Stimulated activated naive CD8-positive, alpha-beta T cell treated with anti-CD3 and anti-CD28 coated beads, Interleukin-15, amount 100 ng/mL, for 72 hours (primary cell): ENCODE measurements at regions not wholly inside any gene's neighbourhood (a gene's known extent, or its start where the extent isn't known, plus 50 kb on each side); places are given as distances from the start of the nearest gene placed in this dataset.
"Not testable (repeated sequence)": the region's sequence is repeated elsewhere in the genome, so short reads cannot be mapped to it uniquely, and the experiment has no call there.

ENCODE experiments used
- ATAC-seq: fragments of 150-1000 bp; cut with Tn5 transposase; 2 replicates; pipeline ENCODE4 v1.10.0; 2021; ENCODE audit warnings: mild to moderate bottlenecking, moderate library complexity
- DNase-seq, 2 donors: peaks; one replicate each; pipeline ENCODE4 v3.0.0; 2021 to 2022
- H3K27ac Mint-ChIP-seq, 2 donors: one replicate each; pipeline ENCODE4 v1.8.0; 2022; ENCODE audit warnings: mild to moderate bottlenecking in 2 of 2, mixed read lengths in 2 of 2, moderate library complexity in 2 of 2
- H3K27me3 Mint-ChIP-seq: one replicate; pipeline ENCODE4 v1.8.0; 2022; ENCODE audit warnings: mixed read lengths
- H3K4me1 Mint-ChIP-seq: one replicate; pipeline ENCODE4 v1.8.0; 2022; ENCODE audit warnings: mild to moderate bottlenecking, mixed read lengths
- H3K4me3 Mint-ChIP-seq, 2 donors: one replicate each; pipeline ENCODE4 v1.8.0; 2022; ENCODE audit warnings: mild to moderate bottlenecking in 2 of 2, mixed read lengths in 2 of 2, moderate library complexity in 1 of 2
- H3K9me3 Mint-ChIP-seq, 2 donors: one replicate each; pipeline ENCODE4 v1.8.0; 2022; ENCODE audit warnings: mixed read lengths in 2 of 2

DNA sequence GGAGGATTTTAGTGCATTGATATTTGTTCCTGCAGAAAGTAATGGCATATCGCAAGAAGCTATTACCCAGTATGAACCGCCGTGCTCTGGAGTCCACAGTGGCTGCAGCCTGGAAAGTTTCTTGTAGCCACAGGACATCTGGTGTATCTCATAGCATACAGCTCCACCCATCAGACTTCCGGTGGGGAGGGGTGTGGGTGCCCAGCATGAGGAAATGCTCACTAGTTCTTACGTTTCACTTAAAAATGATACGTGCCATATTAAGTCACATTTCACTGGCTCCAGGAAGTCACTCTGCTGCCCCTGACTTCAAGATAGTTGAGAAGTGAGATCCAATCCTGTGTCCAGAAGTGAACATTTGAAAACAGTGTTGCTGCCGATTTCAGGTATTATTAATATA, 990.4 kb downstream of the GBE1 start:
- H3K4me3 Mint-ChIP-seq, result peak overlapping the region in 1 of 2 donors; percentile 26
- H3K27ac Mint-ChIP-seq, result no peak overlapping the region
- peaks cover 4 to 14% of the 10 kb centered on the region in 2 donors for H3K9me3 Mint-ChIP-seq
- no peaks in the 10 kb centered on the region for H3K4me1 Mint-ChIP-seq
- no peaks in the 10 kb centered on the region for H3K27me3 Mint-ChIP-seq
- DNase-seq, result peak in 1 of 2 donors; percentile 13
- ATAC-seq, result peak; percentile 33

DNA sequence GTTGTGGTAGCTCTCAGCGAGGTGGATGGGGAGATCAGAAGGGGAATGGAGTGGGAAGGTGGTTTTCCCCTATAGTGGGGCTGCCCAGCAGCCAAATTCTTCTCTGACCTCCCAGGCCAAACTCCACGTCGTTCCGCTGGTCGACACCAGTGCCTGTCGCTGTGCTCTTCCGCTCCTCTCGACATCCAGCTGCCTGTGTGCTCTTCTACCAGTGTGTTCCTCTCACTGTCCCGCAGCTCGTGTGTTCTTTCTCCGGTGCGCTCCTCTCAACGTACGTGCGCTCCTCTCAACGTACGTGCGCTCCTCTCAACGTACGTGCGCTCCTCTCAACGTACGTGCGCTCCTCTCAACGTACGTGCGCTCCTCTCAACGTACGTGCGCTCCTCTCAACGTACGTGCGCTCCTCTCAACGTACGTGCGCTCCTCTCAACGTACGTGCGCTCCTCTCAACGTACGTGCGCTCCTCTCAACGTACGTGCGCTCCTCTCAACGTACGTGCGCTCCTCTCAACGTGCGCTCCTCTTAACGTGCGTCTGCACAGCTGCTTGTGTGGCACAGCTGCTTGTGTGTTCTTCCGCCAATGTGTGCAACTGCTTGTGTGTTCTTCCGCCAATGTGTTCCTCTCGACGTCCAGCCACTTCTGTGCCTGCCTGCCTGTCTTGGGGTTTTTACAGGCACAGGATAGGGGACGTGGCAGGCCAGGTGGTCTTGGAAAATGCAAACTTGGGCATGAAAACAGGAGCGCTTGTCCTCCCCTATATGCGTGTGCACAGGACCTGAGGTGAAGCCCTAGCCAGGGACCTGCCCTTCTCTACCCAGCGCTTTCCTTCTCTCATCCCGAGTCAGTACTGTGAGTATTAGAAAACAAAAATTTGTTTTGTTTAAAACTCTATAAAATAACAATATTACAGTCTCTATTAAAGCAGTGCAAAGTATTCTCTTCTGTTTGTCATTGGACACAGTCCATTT, 991.1 kb downstream of the GBE1 start:
- Mint-ChIP-seq H3K27ac (no peak overlapping the region), H3K4me1 (no peaks in the 10 kb centered on the region), H3K9me3 (peaks cover 4 to 14% of the 10 kb centered on the region in 2 donors), H3K27me3 (no peaks in the 10 kb centered on the region), H3K4me3 (peak overlapping the region; percentile 41 to 55)
- ATAC-seq (peak; percentile 42), DNase-seq (peak in 1 of 2 donors; percentile 8)

DNA sequence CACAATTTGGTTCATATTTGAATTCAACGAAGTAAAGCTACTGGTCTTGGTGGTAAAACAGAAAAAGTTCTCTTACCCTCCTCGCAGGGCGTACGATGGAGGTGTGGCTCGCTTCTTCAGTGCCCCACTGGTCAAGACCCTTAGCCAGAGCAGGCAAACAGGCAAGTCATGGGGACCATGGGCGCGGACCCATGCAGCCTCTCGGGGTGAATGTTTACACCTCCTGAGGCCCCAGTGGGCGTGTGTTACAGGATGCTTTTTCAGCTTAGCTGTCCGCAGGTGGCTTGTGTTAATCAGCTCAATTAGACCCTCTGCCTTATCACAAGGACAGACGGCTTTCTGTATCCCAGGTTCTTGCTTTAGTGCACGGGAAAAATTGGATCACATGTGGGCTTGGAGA, 991.8 kb downstream of the GBE1 start:
- no peak for DNase-seq
- no peak for ATAC-seq
- Mint-ChIP-seq H3K27ac (no peak overlapping the region), H3K4me1 (no peaks in the 10 kb centered on the region), H3K4me3 (peak overlapping the region; percentile 6 to 41), H3K27me3 (no peaks in the 10 kb centered on the region), H3K9me3 (peaks cover 4 to 14% of the 10 kb centered on the region in 2 donors)

DNA sequence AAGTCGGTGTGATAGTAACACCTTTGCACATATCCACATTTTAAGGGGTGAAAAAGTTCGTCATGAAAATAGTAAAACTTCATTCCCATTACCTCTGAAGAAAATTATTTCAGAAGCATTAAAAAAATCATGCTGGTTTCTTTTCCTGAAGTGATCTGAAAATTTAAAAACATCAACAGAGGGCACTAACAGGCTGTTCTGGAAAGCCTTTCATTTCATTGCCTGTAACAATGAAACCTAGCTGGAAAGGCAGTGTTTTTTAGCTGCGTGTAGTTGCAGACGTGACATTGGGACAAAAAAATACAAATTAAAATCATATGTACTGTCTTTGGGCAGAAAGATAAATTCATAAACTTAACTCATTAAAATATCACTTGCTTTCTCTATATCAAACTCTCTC, 993.8 kb downstream of the GBE1 start:
- H3K4me1 Mint-ChIP-seq, result no peaks in the 10 kb centered on the region
- H3K27me3 Mint-ChIP-seq, result no peaks in the 10 kb centered on the region
- ATAC-seq, result no peak
- DNase-seq, result no peak
- no peak overlapping the region for H3K4me3 Mint-ChIP-seq
- peaks cover 4 to 14% of the 10 kb centered on the region in 2 donors for H3K9me3 Mint-ChIP-seq
- no peak overlapping the region for H3K27ac Mint-ChIP-seq

DNA sequence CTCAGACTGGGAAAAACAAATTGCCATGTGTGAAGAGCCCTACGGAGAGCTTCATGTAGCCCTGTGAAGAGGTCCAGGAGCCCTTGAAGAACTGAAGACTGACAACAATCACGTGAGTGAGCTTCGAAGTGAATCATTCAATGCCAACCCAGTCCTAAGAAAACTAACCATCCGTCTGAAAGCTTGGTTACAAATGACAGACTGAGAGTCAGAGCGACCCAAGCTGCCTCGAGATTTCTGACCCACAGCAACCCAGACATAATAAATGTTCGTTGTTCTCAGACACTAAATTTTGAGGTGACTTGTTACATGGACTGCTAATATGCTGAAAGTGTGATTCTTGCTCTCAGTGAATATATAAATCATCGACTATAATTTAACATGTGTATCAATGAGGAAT, 987.2 kb upstream of the ROBO1 start:
- H3K4me3 Mint-ChIP-seq, result no peak overlapping the region
- ATAC-seq (no peak), DNase-seq (no peak)
- H3K9me3 Mint-ChIP-seq, result peaks cover 1 to 13% of the 10 kb centered on the region in 2 donors
- no peaks in the 10 kb centered on the region for H3K27me3 Mint-ChIP-seq
- no peaks in the 10 kb centered on the region for H3K4me1 Mint-ChIP-seq
- H3K27ac Mint-ChIP-seq, result no peak overlapping the region

DNA sequence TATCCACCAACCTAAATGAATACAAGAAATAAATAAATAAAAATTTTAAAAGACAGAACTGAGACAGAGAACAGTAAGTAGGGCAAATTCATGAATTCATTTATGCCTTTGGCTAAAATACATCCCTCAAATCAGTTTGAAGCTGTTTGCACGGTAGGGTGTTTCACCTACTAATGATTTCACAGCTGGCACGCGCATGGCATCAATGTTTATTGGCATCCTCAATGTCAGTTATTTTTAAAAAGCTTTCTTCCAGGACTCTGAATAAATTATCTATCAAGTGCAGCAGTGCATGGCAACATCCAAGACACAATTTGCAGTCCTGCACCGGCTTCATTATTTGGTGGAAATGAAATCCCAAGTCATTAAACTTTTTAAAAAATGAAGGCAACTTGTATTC, 985.2 kb upstream of the ROBO1 start:
- no peak overlapping the region for H3K27ac Mint-ChIP-seq
- DNase-seq (no peak), ATAC-seq (no peak)
- no peaks in the 10 kb centered on the region for H3K27me3 Mint-ChIP-seq
- no peak overlapping the region for H3K4me3 Mint-ChIP-seq
- no peaks in the 10 kb centered on the region for H3K4me1 Mint-ChIP-seq
- H3K9me3 Mint-ChIP-seq, result peaks cover 0 to 8% of the 10 kb centered on the region in 2 donors

DNA sequence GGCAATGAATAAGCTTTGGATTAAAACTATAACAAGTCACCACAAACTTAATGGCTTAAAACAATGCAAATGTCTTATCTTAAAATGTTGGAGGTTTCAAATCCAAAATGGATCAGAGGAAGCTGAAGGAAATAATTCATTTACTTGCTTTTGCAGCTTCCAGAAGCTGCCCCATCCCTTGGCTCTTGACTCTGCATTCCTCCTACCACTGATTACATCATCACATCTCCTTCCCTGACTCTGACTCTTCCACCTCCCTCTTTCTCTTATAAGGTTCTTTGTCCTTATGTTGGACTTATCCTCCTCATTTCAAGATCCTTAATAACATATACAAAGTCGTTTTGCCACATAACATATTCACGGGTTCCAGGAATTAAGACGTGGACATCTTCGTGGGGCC, 982.8 kb upstream of the ROBO1 start:
- no peak overlapping the region for H3K4me3 Mint-ChIP-seq
- DNase-seq, result no peak
- H3K4me1 Mint-ChIP-seq, result no peaks in the 10 kb centered on the region
- H3K27ac Mint-ChIP-seq, result no peak overlapping the region
- H3K9me3 Mint-ChIP-seq, result peaks cover 0 to 8% of the 10 kb centered on the region in 2 donors
- no peak for ATAC-seq
- H3K27me3 Mint-ChIP-seq, result no peaks in the 10 kb centered on the region

DNA sequence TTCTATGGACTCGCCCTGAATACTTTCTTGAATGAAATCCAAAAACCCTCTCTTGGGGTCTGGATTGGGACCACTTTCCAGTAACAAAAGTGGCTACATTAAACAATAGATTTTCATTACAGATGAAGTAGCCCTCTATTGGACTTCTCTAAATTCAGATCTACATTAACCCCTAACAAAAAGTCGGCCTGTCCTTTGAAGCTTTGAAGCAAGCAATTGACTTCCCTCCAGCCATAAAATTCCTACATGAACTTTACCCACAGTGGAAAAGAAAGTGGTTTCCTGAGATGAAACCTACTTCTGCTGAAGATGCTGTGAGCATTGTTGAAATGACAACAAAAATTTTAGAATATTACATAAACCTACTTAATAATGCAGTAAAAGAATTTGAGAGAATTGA, 967.1 kb upstream of the ROBO1 start:
- Mint-ChIP-seq H3K27me3 (no peaks in the 10 kb centered on the region), H3K4me1 (no peaks in the 10 kb centered on the region), H3K27ac (no peak overlapping the region), H3K9me3 (peaks cover 4 to 11% of the 10 kb centered on the region in 2 donors), H3K4me3 (no peak overlapping the region)
- ATAC-seq (no peak), DNase-seq (no peak)

DNA sequence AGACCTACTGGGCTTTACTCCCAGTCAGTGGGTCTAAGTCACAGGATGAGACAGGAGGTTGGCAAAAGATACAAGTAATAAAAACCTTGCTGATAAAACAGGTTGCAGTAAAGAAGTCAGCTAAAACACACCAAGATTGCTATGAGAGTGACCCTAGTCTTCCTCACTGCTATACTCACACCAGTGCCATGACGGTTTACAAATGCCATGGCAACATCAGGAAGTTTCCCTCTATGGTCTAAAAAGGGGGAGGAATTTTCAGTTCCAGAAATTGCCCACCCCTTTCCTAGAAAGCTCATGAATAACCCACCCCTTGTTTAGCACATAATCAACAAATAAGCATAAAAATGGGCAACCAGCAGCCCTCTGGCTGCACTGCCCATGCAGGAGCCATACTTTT, 966.7 kb upstream of the ROBO1 start:
- ATAC-seq, result no peak
- no peaks in the 10 kb centered on the region for H3K27me3 Mint-ChIP-seq
- DNase-seq, result no peak
- no peak overlapping the region for H3K27ac Mint-ChIP-seq
- no peak overlapping the region for H3K4me3 Mint-ChIP-seq
- H3K4me1 Mint-ChIP-seq, result no peaks in the 10 kb centered on the region
- peaks cover 4 to 7% of the 10 kb centered on the region in 2 donors for H3K9me3 Mint-ChIP-seq

DNA sequence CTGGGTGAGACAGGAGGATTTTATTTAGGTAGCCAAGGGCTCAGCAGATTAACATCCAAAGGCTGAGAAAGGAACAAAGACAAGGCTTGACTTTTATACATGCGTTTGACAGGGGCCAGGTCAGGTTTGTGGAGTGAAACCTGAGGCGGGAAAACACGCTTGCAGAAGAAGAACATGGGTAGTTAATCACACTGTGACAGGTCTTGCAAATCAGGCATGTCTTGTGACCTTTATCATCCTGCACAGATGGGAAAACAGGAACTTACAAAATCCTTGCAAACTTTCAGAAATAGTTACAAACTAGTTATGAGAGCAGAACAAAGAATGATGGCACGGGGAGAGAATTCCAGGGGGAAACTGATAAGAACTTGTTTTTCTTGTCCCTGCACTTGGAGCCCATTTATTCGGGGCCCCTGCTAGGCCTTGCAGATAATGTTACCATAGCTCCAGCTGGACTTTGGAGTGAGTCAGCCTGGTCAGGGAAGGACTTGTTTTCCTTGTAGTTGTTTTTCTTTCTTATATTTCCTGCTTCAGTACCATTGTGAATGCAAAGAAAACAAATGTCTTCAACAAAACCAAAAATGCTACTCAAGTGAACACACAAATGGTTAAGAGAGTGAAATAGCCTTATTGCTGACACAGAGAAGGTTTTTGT, 965.9 kb upstream of the ROBO1 start:
- no peaks in the 10 kb centered on the region for H3K4me1 Mint-ChIP-seq
- no peaks in the 10 kb centered on the region for H3K27me3 Mint-ChIP-seq
- no peak overlapping the region for H3K27ac Mint-ChIP-seq
- ATAC-seq, result no peak
- DNase-seq, result no peak
- H3K4me3 Mint-ChIP-seq, result no peak overlapping the region
- peaks cover 8 to 9% of the 10 kb centered on the region in 2 donors for H3K9me3 Mint-ChIP-seq

DNA sequence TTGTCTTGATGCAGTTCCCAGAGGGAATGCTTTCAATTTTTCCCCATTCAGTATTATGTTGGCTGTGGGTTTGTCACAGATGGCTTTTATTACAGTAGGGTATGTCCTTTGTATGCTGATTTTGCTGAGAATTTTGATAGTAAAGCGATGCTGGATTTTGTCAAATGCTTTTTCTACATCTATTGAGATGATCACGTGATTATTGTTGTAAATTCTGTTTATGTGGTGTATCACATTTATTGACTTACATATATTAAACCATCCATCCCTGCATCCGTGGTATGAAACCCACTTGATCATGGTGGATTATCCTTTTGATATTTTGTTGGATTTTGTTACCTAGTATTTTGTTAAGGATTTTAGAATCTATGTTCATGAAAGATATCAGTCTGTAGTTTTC, 959.8 kb upstream of the ROBO1 start:
- H3K9me3 Mint-ChIP-seq, result peaks cover 15 to 24% of the 10 kb centered on the region in 2 donors
- DNase-seq, H3K27ac Mint-ChIP-seq, H3K27me3 Mint-ChIP-seq, H3K4me3 Mint-ChIP-seq, ATAC-seq, H3K4me1 Mint-ChIP-seq: not testable (repeated sequence)

DNA sequence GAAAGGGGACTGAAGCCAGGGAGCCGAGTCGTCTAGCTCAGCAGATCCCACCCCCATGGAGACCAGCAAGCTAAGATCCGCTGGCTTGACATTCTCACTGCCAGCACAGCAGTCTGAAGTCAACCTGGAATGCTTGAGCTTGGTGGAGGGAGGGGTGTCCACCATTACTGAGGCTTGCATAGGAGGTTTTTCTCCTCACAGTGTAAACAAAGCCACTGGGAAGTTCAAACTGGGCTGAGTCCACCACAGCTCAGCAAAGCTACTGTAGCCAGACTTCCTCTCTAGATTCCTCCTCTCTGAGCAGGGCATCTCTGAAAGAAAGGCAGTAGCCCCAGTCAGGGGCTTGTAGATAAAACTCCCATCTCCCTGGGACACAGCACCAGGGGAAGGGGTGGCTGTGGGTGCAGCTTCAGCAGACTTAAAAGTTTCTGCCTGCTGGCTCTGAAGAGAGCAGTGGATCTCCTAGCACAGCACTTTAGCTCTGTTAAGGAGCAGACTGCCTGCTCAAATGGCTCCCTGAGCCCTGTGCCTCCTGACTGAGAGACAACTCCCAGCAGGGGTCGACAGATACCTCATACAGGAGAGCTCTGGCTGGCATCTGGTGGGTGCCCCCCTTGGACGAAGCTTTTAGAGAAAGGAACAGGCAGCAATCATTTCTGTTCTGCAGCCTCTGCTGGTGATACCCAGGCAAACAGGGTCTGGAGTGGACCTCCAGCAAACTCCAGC, 942.0 kb upstream of the ROBO1 start:
- not testable (repeated sequence) for H3K27me3 Mint-ChIP-seq, DNase-seq

DNA sequence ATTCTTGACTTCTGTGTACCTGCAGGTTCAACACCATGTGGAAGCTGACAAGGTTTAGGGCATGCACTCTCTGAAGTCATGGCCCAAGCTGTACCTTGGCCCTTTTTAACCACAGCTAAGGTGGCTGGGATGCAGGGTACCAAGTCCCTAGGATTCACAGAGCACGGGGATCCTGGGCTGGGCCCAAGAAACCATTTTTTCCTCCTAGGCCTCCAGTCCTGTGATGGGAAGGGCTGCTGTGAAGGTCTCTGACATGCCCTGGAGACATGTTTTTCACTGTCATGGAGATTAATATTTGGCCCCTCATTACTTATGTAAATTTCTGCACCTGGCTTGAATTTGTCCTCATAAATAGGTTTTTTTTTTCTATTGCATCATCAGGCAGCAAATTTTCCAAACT, 937.5 kb upstream of the ROBO1 start:
- Mint-ChIP-seq H3K4me1 (no peaks in the 10 kb centered on the region), H3K27ac (no peak overlapping the region), H3K4me3 (no peak overlapping the region), H3K9me3 (peaks cover 15 to 17% of the 10 kb centered on the region in 2 donors), H3K27me3 (no peaks in the 10 kb centered on the region)
- DNase-seq, result no peak
- no peak for ATAC-seq

More for the DNA sequence above, 942.0 kb upstream of the ROBO1 start:
- not testable (repeated sequence) for H3K4me1 Mint-ChIP-seq, H3K4me3 Mint-ChIP-seq, H3K27ac Mint-ChIP-seq, ATAC-seq
- peaks cover 25% of the 10 kb centered on the region in 2 donors for H3K9me3 Mint-ChIP-seq

DNA sequence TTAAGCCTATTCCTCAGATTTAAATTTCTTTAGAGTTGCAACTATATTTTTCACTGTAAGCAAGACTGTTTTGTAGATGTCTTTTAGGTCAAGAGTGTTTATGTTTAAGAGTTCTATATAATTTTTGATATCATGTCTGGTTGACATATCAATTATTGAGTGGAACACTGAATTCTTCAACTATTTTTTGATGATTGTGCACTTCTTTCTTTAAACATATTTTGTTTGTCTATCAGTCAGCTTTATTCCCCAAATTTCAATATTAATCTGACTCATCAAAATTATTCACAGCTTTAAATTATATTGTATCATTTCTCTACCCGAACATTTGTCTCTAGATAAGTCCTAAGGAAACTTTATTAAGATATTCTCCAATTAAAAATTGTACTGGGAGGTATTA, 933.6 kb upstream of the ROBO1 start:
- no peak for DNase-seq
- Mint-ChIP-seq H3K9me3 (peaks cover 9 to 12% of the 10 kb centered on the region in 2 donors), H3K27me3 (no peaks in the 10 kb centered on the region), H3K4me1 (no peaks in the 10 kb centered on the region), H3K4me3 (no peak overlapping the region), H3K27ac (no peak overlapping the region)
- ATAC-seq, result no peak

DNA sequence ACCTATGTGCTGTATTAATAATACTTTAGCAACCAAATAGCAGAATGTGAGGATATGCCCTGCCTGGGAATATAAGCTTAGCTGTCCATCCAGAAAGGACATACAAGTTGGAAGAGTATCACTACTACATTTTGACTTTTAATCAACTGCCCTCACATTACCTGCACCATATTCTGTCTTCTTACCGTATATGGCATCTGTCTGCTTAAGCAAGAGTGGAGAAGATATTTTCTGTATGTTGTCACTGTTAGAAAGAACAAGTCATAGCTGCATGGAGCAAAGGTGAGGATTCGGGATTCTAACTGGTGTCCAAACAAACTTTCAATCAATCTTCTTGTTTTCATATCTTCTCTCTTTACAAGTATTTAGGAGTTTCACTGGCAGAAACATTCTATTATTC, 929.5 kb upstream of the ROBO1 start:
- no peak overlapping the region for H3K27ac Mint-ChIP-seq
- H3K9me3 Mint-ChIP-seq, result peaks cover 0 to 1% of the 10 kb centered on the region in 2 donors
- ATAC-seq, result no peak
- H3K4me1 Mint-ChIP-seq, result no peaks in the 10 kb centered on the region
- no peaks in the 10 kb centered on the region for H3K27me3 Mint-ChIP-seq
- no peak overlapping the region for H3K4me3 Mint-ChIP-seq
- no peak for DNase-seq
